ENCODE measurements at regions not wholly inside any gene's neighbourhood (a gene's known extent, or its start where the extent isn't known, plus 50 kb on each side); places are given as distances from the start of the nearest gene placed in this dataset.

DNA sequence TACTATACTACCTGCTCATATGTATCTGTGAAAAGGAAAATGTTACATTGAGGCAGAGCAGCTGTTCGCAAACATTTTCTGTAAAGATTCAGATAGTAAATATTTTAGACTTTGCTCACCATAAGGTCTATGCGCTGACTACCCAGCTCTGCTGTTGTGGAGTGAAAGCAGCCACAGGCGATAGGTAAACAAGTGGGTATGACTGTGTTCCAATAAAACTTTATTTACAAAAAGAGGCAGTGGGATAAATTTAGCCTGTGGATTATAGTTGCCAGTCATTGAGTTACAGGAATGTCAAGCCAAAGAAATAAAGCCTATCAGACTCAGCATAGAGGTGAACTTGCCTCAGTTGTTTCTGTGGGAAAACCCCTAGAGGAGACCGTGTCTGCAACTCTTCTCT is 487.7 kb upstream of the API5 start:
- Histone ChIP-seq H3K9me3 (ENCODE audit: low read length) (no peaks in the 10 kb centered on the region), H3K27ac (ENCODE audit: low read depth, low read length, poor library complexity, severe bottlenecking) (no peak overlapping the region), H3K36me3 (ENCODE audit: insufficient read depth, low read length) (no peaks in the 10 kb centered on the region), H3K9me2 (ENCODE audit: insufficient read depth, low read length) (no peaks in the 10 kb centered on the region), H2AFZ (ENCODE audit: low read length) (no peak overlapping the region), H3K4me2 (ENCODE audit: low read length) (no peak overlapping the region), H4K20me1 (ENCODE audit: insufficient read depth, low read length) (no peaks in the 10 kb centered on the region), H3K4me3 (ENCODE audit: low read depth, low read length, poor library complexity, severe bottlenecking) (no peak overlapping the region), H3K4me1 (ENCODE audit: insufficient read depth, low read length, poor library complexity, severe bottlenecking) (no peaks in the 10 kb centered on the region), H3K79me2 (ENCODE audit: insufficient read depth, low read depth, low read length) (no peaks in the 10 kb centered on the region)
- DNase-seq (ENCODE audit: low spot score) = no peak
- BruUV-seq (replicated peaks) = no TSS peak
- intact Hi-C loops (cut with micrococcal nuclease; ENCODE audit: unreplicated experiment) = no loop called here
- CTCF ChIA-PET (ENCODE audit: unreplicated experiment) = no interaction called here
- POLR2A ChIA-PET = no interaction called here
- TF ChIP-seq, protein P1, sequence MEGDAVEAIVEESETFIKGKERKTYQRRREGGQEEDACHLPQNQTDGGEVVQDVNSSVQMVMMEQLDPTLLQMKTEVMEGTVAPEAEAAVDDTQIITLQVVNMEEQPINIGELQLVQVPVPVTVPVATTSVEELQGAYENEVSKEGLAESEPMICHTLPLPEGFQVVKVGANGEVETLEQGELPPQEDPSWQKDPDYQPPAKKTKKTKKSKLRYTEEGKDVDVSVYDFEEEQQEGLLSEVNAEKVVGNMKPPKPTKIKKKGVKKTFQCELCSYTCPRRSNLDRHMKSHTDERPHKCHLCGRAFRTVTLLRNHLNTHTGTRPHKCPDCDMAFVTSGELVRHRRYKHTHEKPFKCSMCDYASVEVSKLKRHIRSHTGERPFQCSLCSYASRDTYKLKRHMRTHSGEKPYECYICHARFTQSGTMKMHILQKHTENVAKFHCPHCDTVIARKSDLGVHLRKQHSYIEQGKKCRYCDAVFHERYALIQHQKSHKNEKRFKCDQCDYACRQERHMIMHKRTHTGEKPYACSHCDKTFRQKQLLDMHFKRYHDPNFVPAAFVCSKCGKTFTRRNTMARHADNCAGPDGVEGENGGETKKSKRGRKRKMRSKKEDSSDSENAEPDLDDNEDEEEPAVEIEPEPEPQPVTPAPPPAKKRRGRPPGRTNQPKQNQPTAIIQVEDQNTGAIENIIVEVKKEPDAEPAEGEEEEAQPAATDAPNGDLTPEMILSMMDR (conservative IDR thresholded peaks at IDR 0.05; ENCODE audit: low read length) = no peak
- no peak for TF ChIP-seq EZH2phosphoT487 (IDR thresholded peaks at IDR 0.05; ENCODE audit: borderline replicate concordance, low read depth, low read length)

DNA sequence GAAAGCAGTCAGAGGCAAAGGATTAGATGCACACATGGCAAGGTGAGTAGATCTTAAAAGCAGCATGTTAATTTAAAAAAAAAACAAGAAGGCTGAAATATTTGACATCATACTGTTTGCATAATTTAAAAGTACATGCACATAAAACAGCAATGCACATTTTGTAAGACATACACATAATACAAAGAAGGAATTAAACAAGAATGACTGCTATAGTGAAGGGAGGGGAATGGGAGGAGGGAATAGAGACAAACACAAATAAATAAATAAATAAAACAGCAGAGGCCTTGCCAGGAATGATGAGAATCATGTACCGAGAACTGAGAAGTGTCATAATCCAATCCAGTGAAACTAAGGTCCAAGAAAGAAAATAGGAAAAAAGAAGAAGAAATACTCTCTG is 486.2 kb upstream of the API5 start:
- H3K9me3 ChIP-seq (ENCODE audit: low read length) = no peaks in the 10 kb centered on the region
- TF ChIP-seq EZH2phosphoT487 (IDR thresholded peaks at IDR 0.05; ENCODE audit: borderline replicate concordance, low read depth, low read length) = no peak
- TF ChIP-seq, protein P1 (conservative IDR thresholded peaks at IDR 0.05; ENCODE audit: low read length) = no peak
- H3K4me2 ChIP-seq (ENCODE audit: low read length) = no peak overlapping the region
- H4K20me1 ChIP-seq (ENCODE audit: insufficient read depth, low read length) = no peaks in the 10 kb centered on the region
- BruUV-seq (replicated peaks) = no TSS peak
- POLR2A ChIA-PET = no interaction called here
- H3K79me2 ChIP-seq (ENCODE audit: insufficient read depth, low read depth, low read length) = no peaks in the 10 kb centered on the region
- H3K27ac ChIP-seq (ENCODE audit: low read depth, low read length, poor library complexity, severe bottlenecking) = no peak overlapping the region
- no peak for DNase-seq (ENCODE audit: low spot score)
- no peaks in the 10 kb centered on the region for H3K4me1 ChIP-seq (ENCODE audit: insufficient read depth, low read length, poor library complexity, severe bottlenecking)
- intact Hi-C loops (cut with micrococcal nuclease; ENCODE audit: unreplicated experiment) = no loop called here
- CTCF ChIA-PET (ENCODE audit: unreplicated experiment) = no interaction called here
- no peaks in the 10 kb centered on the region for H3K9me2 ChIP-seq (ENCODE audit: insufficient read depth, low read length)
- H3K4me3 ChIP-seq (ENCODE audit: low read depth, low read length, poor library complexity, severe bottlenecking) = no peak overlapping the region
- no peak overlapping the region for H2AFZ ChIP-seq (ENCODE audit: low read length)
- H3K36me3 ChIP-seq (ENCODE audit: insufficient read depth, low read length) = no peaks in the 10 kb centered on the region

DNA sequence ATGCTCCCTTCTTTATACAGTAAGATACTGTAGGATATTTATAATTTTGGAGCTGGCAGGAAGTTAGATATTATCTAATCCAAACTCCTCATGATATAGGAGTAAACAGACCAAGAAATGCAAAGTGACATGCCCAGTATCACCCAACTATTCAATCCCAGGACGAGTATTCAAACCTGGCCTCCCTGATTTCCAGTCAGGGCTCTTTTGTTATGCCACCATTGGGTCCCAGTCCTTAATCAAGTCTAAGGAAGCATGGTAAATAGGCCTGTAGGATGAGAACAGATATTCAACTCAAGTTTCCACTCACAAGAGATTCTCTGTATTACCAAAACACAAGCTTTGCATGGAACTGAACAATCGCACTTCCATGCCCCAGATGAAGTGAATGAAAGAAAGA is 484.0 kb upstream of the API5 start:
- no TSS peak for BruUV-seq (replicated peaks)

More for the DNA sequence above, 484.0 kb upstream of the API5 start:
- no peak for DNase-seq (ENCODE audit: low spot score)
- Histone ChIP-seq H3K27ac (ENCODE audit: low read depth, low read length, poor library complexity, severe bottlenecking) (no peak overlapping the region), H3K79me2 (ENCODE audit: insufficient read depth, low read depth, low read length) (no peaks in the 10 kb centered on the region), H2AFZ (ENCODE audit: low read length) (no peak overlapping the region), H3K36me3 (ENCODE audit: insufficient read depth, low read length) (no peaks in the 10 kb centered on the region), H3K4me1 (ENCODE audit: insufficient read depth, low read length, poor library complexity, severe bottlenecking) (no peaks in the 10 kb centered on the region), H3K4me2 (ENCODE audit: low read length) (no peak overlapping the region), H4K20me1 (ENCODE audit: insufficient read depth, low read length) (no peaks in the 10 kb centered on the region), H3K4me3 (ENCODE audit: low read depth, low read length, poor library complexity, severe bottlenecking) (no peak overlapping the region), H3K9me2 (ENCODE audit: insufficient read depth, low read length) (no peaks in the 10 kb centered on the region), H3K9me3 (ENCODE audit: low read length) (no peaks in the 10 kb centered on the region)
- ChIA-PET POLR2A (interaction anchor here (1.1 kb wide), 1 partner anchor 14 kb away, joined by 3 read pairs; no protein-coding TSS in a partner anchor), CTCF (ENCODE audit: unreplicated experiment) (no interaction called here)
- TF ChIP-seq, protein P1 (conservative IDR thresholded peaks at IDR 0.05; ENCODE audit: low read length) = no peak
- TF ChIP-seq EZH2phosphoT487 (IDR thresholded peaks at IDR 0.05; ENCODE audit: borderline replicate concordance, low read depth, low read length) = no peak
- intact Hi-C loops (cut with micrococcal nuclease; ENCODE audit: unreplicated experiment) = no loop called here

Data from OCI-LY7 (cell line).